ENCODE measurements at regions not wholly inside any gene's neighbourhood (a gene's known extent, or its start where the extent isn't known, plus 50 kb on each side); places are given as distances from the start of the nearest gene placed in this dataset.
"Not testable (repeated sequence)": the region's sequence is repeated elsewhere in the genome, so short reads cannot be mapped to it uniquely, and the experiment has no call there.

DNA sequence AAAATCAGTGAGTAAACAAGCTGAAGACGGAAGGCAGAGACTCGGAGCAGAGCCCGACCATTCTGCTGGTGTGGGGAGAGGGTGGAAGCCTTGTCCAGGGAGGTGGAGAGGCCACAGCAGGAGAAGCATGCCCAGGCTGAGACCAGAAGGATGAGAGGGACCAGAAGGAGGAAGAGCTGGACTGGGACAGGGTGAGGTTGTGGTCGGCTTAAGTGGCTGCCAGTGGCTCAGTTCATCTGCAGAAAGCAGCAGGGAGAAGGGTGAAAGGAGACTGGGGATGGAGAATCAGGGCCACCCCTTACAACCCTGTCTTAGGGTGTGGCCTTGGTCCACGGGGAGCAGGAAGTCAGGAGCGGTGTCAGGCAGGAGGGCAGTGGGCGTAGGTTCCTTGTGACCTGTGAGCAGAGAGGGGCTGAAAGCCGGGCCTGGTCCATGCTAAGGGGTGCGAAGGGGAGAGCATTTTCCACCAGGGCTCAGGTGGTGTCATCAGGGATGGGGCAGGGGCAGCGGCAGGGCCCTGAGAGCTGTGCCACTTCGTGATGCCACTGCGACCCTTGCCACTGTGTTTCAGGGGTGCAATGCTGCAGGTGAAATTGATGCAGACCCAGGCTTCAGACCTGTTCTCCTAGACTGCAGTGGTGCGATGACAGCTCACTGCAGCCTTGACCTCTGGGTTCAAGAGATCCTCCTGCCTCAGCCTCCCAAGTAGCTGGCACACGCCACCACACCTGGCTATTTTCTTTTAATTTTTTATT, 81.1 kb downstream of the TTLL2 start:
- TF ChIP-seq, protein P1, sequence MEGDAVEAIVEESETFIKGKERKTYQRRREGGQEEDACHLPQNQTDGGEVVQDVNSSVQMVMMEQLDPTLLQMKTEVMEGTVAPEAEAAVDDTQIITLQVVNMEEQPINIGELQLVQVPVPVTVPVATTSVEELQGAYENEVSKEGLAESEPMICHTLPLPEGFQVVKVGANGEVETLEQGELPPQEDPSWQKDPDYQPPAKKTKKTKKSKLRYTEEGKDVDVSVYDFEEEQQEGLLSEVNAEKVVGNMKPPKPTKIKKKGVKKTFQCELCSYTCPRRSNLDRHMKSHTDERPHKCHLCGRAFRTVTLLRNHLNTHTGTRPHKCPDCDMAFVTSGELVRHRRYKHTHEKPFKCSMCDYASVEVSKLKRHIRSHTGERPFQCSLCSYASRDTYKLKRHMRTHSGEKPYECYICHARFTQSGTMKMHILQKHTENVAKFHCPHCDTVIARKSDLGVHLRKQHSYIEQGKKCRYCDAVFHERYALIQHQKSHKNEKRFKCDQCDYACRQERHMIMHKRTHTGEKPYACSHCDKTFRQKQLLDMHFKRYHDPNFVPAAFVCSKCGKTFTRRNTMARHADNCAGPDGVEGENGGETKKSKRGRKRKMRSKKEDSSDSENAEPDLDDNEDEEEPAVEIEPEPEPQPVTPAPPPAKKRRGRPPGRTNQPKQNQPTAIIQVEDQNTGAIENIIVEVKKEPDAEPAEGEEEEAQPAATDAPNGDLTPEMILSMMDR (IDR thresholded peaks at IDR 0.05), result no peak
- TF ChIP-seq EP300 (IDR thresholded peaks at IDR 0.05) (no peak), POLR2A (IDR thresholded peaks at IDR 0.05) (no peak)
- H3K27ac ChIP-seq, result no peak overlapping the region
- H3K9me3 ChIP-seq, result no peaks in the 10 kb centered on the region
- H3K27me3 ChIP-seq, result no peaks in the 10 kb centered on the region
- no peak overlapping the region for H3K4me3 ChIP-seq
- 82 to 85% methylated on average over 14 of the region's 14 CpGs for WGBS, 2 donors
- no peaks in the 10 kb centered on the region for H3K4me1 ChIP-seq
- no peaks in the 10 kb centered on the region for H3K36me3 ChIP-seq
- DNase-seq (ENCODE audit: low spot score in 2 of 2), result no peak

- not testable (repeated sequence) for DNase-seq (ENCODE audit: low spot score in 2 of 2); H3K27ac ChIP-seq; H3K4me1 ChIP-seq; H3K27me3 ChIP-seq; H3K9me3 ChIP-seq; H3K4me3 ChIP-seq; H3K36me3 ChIP-seq
- WGBS, 2 donors, result 85 to 86% methylated on average over 16 of the region's 16 CpGs
Measured at GRCh38 chr6:167406533-167407238, 81.8 kb downstream of the TTLL2 start.

DNA sequence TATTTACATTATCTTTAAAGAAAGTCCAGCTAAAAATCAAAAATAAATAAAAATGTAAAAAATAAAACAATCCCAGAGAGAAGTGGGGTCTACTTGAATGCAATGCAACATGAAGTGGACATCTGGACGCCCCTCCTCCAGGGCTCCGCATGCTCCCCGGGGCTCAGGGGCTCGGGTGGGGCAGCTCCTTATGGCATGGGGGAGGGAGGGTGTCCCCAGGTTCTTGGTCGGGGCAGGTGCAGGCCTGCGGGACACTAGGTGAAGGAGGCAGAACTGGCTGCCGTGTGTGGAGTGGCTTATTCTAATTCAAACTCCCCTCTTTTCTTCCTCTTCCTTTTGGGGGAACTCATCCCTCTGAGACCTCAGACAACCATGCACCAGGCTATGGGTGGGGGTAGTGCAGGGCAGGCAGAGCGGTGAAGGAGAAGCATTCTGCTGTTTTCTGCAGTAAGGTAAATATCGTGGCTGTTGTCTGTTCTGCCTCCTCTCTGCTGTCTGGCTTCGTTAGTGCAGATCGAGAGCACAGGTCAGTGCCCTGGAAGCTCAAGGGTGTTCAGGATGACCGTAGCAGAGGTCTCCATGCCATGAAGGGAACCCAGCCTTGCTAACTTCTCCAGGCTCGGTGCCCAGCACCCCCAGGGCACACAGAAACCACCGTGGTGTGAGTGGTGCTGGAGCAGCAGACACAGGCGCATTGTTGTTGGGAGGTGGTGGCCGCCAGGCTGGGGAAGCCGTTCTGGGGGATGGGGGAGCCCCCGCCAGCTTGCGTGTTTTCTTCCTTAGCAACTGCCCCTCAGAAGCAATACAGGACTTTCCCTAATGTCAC, 82.6 kb downstream of the TTLL2 start:
- H3K36me3 ChIP-seq, result no peaks in the 10 kb centered on the region
- WGBS, 2 donors, result 56 to 65% methylated on average over 15 to 19 of the region's 19 CpGs
- TF ChIP-seq EP300 (IDR thresholded peaks at IDR 0.05), result no peak
- TF ChIP-seq, protein P1 (IDR thresholded peaks at IDR 0.05), result no peak

GRCh38 chr6:167408235-167408869, 83.5 kb downstream of the TTLL2 start:
- Histone ChIP-seq H3K27ac (no peak overlapping the region), H3K4me3 (no peak overlapping the region), H3K27me3 (no peaks in the 10 kb centered on the region), H3K4me1 (no peaks in the 10 kb centered on the region), H3K36me3 (no peaks in the 10 kb centered on the region), H3K9me3 (no peaks in the 10 kb centered on the region)
- 85 to 89% methylated on average over 17 to 21 of the region's 21 CpGs for WGBS, 2 donors
- no peak for DNase-seq (ENCODE audit: low spot score in 2 of 2)
- TF ChIP-seq POLR2A (IDR thresholded peaks at IDR 0.05) (no peak), EP300 (IDR thresholded peaks at IDR 0.05) (no peak)
- TF ChIP-seq, protein P1 (IDR thresholded peaks at IDR 0.05), result no peak

More for the DNA sequence above, 82.6 kb downstream of the TTLL2 start:
- H3K27me3 ChIP-seq, result no peaks in the 10 kb centered on the region
- no peaks in the 10 kb centered on the region for H3K4me1 ChIP-seq
- no peak overlapping the region for H3K27ac ChIP-seq
- no peak for DNase-seq (ENCODE audit: low spot score in 2 of 2)
- no peak overlapping the region for H3K4me3 ChIP-seq
- no peaks in the 10 kb centered on the region for H3K9me3 ChIP-seq

- no peak for TF ChIP-seq POLR2A (IDR thresholded peaks at IDR 0.05)
- no peak for TF ChIP-seq EP300 (IDR thresholded peaks at IDR 0.05)
- TF ChIP-seq, protein P1 (IDR thresholded peaks at IDR 0.05), result no peak
- Histone ChIP-seq H3K4me1 (no peaks in the 10 kb centered on the region), H3K36me3 (no peaks in the 10 kb centered on the region), H3K27ac (no peak overlapping the region), H3K27me3 (no peaks in the 10 kb centered on the region), H3K4me3 (no peak overlapping the region), H3K9me3 (no peaks in the 10 kb centered on the region)
- WGBS, 2 donors, result 85 to 88% methylated on average over 11 of the region's 11 CpGs
- no peak for DNase-seq (ENCODE audit: low spot score in 2 of 2)
Measured at GRCh38 chr6:167409079-167409478, 84.2 kb downstream of the TTLL2 start.

Measured in tibial nerve (tissue), 4 donors.